ENCODE measurements at regions not wholly inside any gene's neighbourhood (a gene's known extent, or its start where the extent isn't known, plus 50 kb on each side); places are given as distances from the start of the nearest gene placed in this dataset.

- no peak for TF ChIP-seq CTCF (IDR thresholded peaks at IDR 0.05)
- TF ChIP-seq POLR2AphosphoS5 (IDR thresholded peaks at IDR 0.05; ENCODE audit: low read depth, low read length), result no peak
- no peak for TF ChIP-seq GATA2 (CRISPR knock-in tag; IDR thresholded peaks at IDR 0.05)
Observed at GRCh38 chr14:47959740-47960139, 284.3 kb upstream of the MDGA2 start.

Measured in SK-N-SH (cell line).